GM12872 (cell line): ENCODE measurements at regions not wholly inside any gene's neighbourhood (a gene's known extent, or its start where the extent isn't known, plus 50 kb on each side); places are given as distances from the start of the nearest gene placed in this dataset.

ENCODE experiments used
- CTCF ChIP-seq: IDR thresholded peaks from 3 replicates; pipeline ENCODE4 v1.5.1; 2011; ENCODE audit warnings: low read depth, mild to moderate bottlenecking, low read length, moderate library complexity; ENCODE audit not compliant: insufficient read depth

GRCh38 chr12:58420503-58420902 lies 479.1 kb downstream of the ATP23 start:
- no peak for TF ChIP-seq CTCF

- TF ChIP-seq CTCF, result no peak
Measured at GRCh38 chr12:58421990-58422389, 480.6 kb downstream of the ATP23 start.

GRCh38 chr12:58424735-58425392 lies 483.5 kb downstream of the ATP23 start:
- no peak for TF ChIP-seq CTCF

GRCh38 chr12:58425481-58426392 lies 484.4 kb downstream of the ATP23 start:
- no peak for TF ChIP-seq CTCF

GRCh38 chr12:58433959-58434358 lies 486.3 kb downstream of the LRIG3 start:
- TF ChIP-seq CTCF, result no peak

GRCh38 chr12:58434726-58435125 lies 485.6 kb downstream of the LRIG3 start:
- TF ChIP-seq CTCF, result no peak

- no peak for TF ChIP-seq CTCF
Measured at GRCh38 chr12:58435647-58436046, 484.7 kb downstream of the LRIG3 start.
